ENCODE measurements at regions not wholly inside any gene's neighbourhood (a gene's known extent, or its start where the extent isn't known, plus 50 kb on each side); places are given as distances from the start of the nearest gene placed in this dataset.
"Not testable (repeated sequence)": the region's sequence is repeated elsewhere in the genome, so short reads cannot be mapped to it uniquely, and the experiment has no call there.

- DNase-seq = no peak
Observed at GRCh38 chr13:61975001-61975400, 559.4 kb upstream of the PCDH20 start.

- DNase-seq = no peak
Observed at GRCh38 chr13:61965756-61966155, 550.1 kb upstream of the PCDH20 start.

GRCh38 chr13:61960981-61961380, 545.3 kb upstream of the PCDH20 start:
- no peak for DNase-seq

- DNase-seq = no peak
Observed at GRCh38 chr13:61954092-61954491, 538.4 kb upstream of the PCDH20 start.

GRCh38 chr13:61950828-61951227, 535.2 kb upstream of the PCDH20 start:
- no peak for DNase-seq

GRCh38 chr13:61944329-61944929, 528.8 kb upstream of the PCDH20 start:
- DNase-seq = no peak

GRCh38 chr13:61935710-61936109, 520.1 kb upstream of the PCDH20 start:
- no peak for DNase-seq

- no peak for DNase-seq
Observed at GRCh38 chr13:61927648-61928047, 512.0 kb upstream of the PCDH20 start.

GRCh38 chr13:61918841-61919240, 503.2 kb upstream of the PCDH20 start:
- DNase-seq = no peak

GRCh38 chr13:61916483-61916882, 500.8 kb upstream of the PCDH20 start:
- no peak for DNase-seq

GRCh38 chr13:61913183-61913582, 497.5 kb upstream of the PCDH20 start:
- no peak for DNase-seq

GRCh38 chr13:61908906-61909615, 493.4 kb upstream of the PCDH20 start:
- no peak for DNase-seq

GRCh38 chr13:61905054-61905453, 489.4 kb upstream of the PCDH20 start:
- DNase-seq = no peak

- no peak for DNase-seq
Observed at GRCh38 chr13:61901946-61902541, 486.4 kb upstream of the PCDH20 start.

- no peak for DNase-seq
Observed at GRCh38 chr13:61900033-61900432, 484.4 kb upstream of the PCDH20 start.

GRCh38 chr13:61898207-61898606, 482.6 kb upstream of the PCDH20 start:
- DNase-seq = no peak

- DNase-seq = no peak
Observed at GRCh38 chr13:61891401-61891800, 475.8 kb upstream of the PCDH20 start.

- no peak for DNase-seq
Observed at GRCh38 chr13:61884830-61885229, 469.2 kb upstream of the PCDH20 start.

GRCh38 chr13:61880578-61881283, 465.1 kb upstream of the PCDH20 start:
- DNase-seq = peak; percentile 4

- DNase-seq = not testable (repeated sequence)
Observed at GRCh38 chr13:61878565-61878964, 462.9 kb upstream of the PCDH20 start.

GRCh38 chr13:61874970-61875579, 459.4 kb upstream of the PCDH20 start:
- DNase-seq = no peak

GRCh38 chr13:61873717-61874116, 458.1 kb upstream of the PCDH20 start:
- DNase-seq = no peak

- DNase-seq = no peak
Observed at GRCh38 chr13:61857198-61857597, 441.5 kb upstream of the PCDH20 start.

Data from stimulated activated CD4-positive, alpha-beta T cell treated with anti-CD3 and anti-CD28 coated beads, Interleukin-15, amount 100 ng/mL, for 24 hours (primary cell).